SK-N-SH (cell line): ENCODE measurements at regions not wholly inside any gene's neighbourhood (a gene's known extent, or its start where the extent isn't known, plus 50 kb on each side); places are given as distances from the start of the nearest gene placed in this dataset.

Experiments
- CTCF ChIA-PET: fragments of 300-600, 350-600 bp; formaldehyde crosslinking; extraction: SDS; loops from one replicate; lab custom pipeline; 2021; lab: Yijun Ruan, JAX
- POLR2A ChIA-PET: fragments of 350-600 bp; sonication (Branson Sonifier 250); formaldehyde crosslinking; extraction: SDS; loops from one replicate; lab custom pipeline; 2020; ENCODE audit warnings: antibody characterized with exemption, inconsistent platforms; lab: Yijun Ruan, JAX
- DNase-seq: peaks from one replicate; pipeline ENCODE4 v3.0.0; 2012
- H2AFZ ChIP-seq: fragments of 200-600 bp; sonication (generic); 2 replicates; pipeline ENCODE4 v1.8.1; 2016; ENCODE audit warnings: antibody characterized with exemption, mild to moderate bottlenecking, low read depth
- H3F3A ChIP-seq: fragments of 200-600 bp; sonication (generic); replicated peaks from 2 replicates; pipeline ENCODE3; 2016; ENCODE audit warnings: antibody characterized with exemption, mild to moderate bottlenecking; ENCODE audit not compliant: insufficient read depth
- H3K27ac ChIP-seq, 2 experiments: fragments of 200-500 bp in 1 of 2; fragments of 200-600 bp in 1 of 2; sonication (Bioruptor generic) in 1 of 2; sonication (generic), shearing (Covaris generic) in 1 of 2; 2 replicates each; pipeline versions ENCODE4 v1.5.1 to v1.6.1; 2014 to 2016; ENCODE audit warnings: low read depth in 2 of 2, inconsistent platforms in 1 of 2, low read length in 1 of 2, mild to moderate bottlenecking in 1 of 2, mixed read lengths in 1 of 2
- H3K27me3 ChIP-seq: fragments of 200-600 bp; sonication (generic), shearing (Covaris generic); 2 replicates; pipeline ENCODE4 v1.6.1; 2016; ENCODE audit warnings: mixed run types; ENCODE audit not compliant: insufficient read depth
- H3K36me3 ChIP-seq, 2 experiments: fragments of 200-500 bp in 1 of 2; fragments of 200-600 bp in 1 of 2; sonication (Bioruptor generic) in 1 of 2; sonication (generic) in 1 of 2; replicated peaks in 1 of 2; 2 replicates each; pipeline versions ENCODE3 to v1.5.1; 2014 to 2016; ENCODE audit warnings: low read length in 1 of 2, mild to moderate bottlenecking in 1 of 2; ENCODE audit not compliant: insufficient read depth in 2 of 2, control insufficient read depth in 1 of 2
- H3K4me1 ChIP-seq, 2 experiments: fragments of 200-500 bp in 1 of 2; fragments of 200-600 bp in 1 of 2; sonication (Bioruptor generic) in 1 of 2; sonication (generic), shearing (Covaris generic) in 1 of 2; 2 replicates each; pipeline versions ENCODE4 v1.5.1 to v1.6.1; 2014 to 2016; ENCODE audit warnings: low read depth in 1 of 2, low read length in 1 of 2, mixed run types in 1 of 2; ENCODE audit not compliant: insufficient read depth in 2 of 2, control insufficient read depth in 1 of 2
- H3K4me2 ChIP-seq: fragments of 200-600 bp; sonication (generic), shearing (Covaris generic); 2 replicates; pipeline ENCODE4 v1.6.1; 2017; ENCODE audit warnings: mixed run types
- H3K4me3 ChIP-seq, 2 experiments: fragments of 200-500 bp in 1 of 2; fragments of 200-600 bp in 1 of 2; sonication (Bioruptor generic) in 1 of 2; sonication (generic), shearing (Covaris generic) in 1 of 2; 2 replicates each; pipeline versions ENCODE4 v1.5.1 to v1.8.1; 2014 to 2016; ENCODE audit warnings: low read depth in 2 of 2, inconsistent platforms in 1 of 2, low read length in 1 of 2, mild to moderate bottlenecking in 1 of 2, mixed read lengths in 1 of 2, moderate library complexity in 1 of 2
- H3K79me2 ChIP-seq: fragments of 200-600 bp; sonication (generic); 2 replicates; pipeline ENCODE4 v1.8.1; 2017; ENCODE audit warnings: mild to moderate bottlenecking; ENCODE audit not compliant: insufficient read depth
- H3K9ac ChIP-seq: fragments of 200-600 bp; sonication (generic); 2 replicates; pipeline ENCODE4 v1.6.1; 2017; ENCODE audit warnings: mixed run types
- H3K9me2 ChIP-seq: fragments of 200-600 bp; sonication (generic); 2 replicates; pipeline ENCODE4 v1.6.1; 2017; ENCODE audit warnings: mixed run types
- H3K9me3 ChIP-seq: fragments of 200-600 bp; sonication (generic); 2 replicates; pipeline ENCODE4 v1.6.1; 2017; ENCODE audit warnings: mixed run types, mild to moderate bottlenecking, moderate library complexity
- H4K20me1 ChIP-seq: fragments of 200-600 bp; sonication (generic); 2 replicates; pipeline ENCODE4 v1.6.1; 2017; ENCODE audit warnings: mild to moderate bottlenecking, mixed run types; ENCODE audit not compliant: insufficient read depth
- EZH2phosphoT487 ChIP-seq: fragments of 200-600 bp; sonication (generic); IDR thresholded peaks from 2 replicates; pipeline ENCODE4 v1.6.1; 2017; ENCODE audit warnings: low read depth, mixed run types, mild to moderate bottlenecking, antibody characterized with exemption, moderate library complexity, borderline replicate concordance
- JUND ChIP-seq: IDR thresholded peaks from 2 replicates; pipeline ENCODE4 v1.4.0; 2012
- MXI1 ChIP-seq: IDR thresholded peaks from 2 replicates; pipeline ENCODE4 v1.6.1; 2012; ENCODE audit warnings: mild to moderate bottlenecking, low read depth, low read length, improper control_type of control experiment
- NFIC ChIP-seq: IDR thresholded peaks from 2 replicates; pipeline ENCODE4 v1.4.0; 2012; ENCODE audit warnings: borderline replicate concordance
- RAD21 ChIP-seq: IDR thresholded peaks from 2 replicates; pipeline ENCODE4 v1.6.1; 2012; ENCODE audit warnings: mild to moderate bottlenecking, low read length
- RCOR1 ChIP-seq: fragments of 150-350 bp; IDR thresholded peaks from 2 replicates; pipeline ENCODE4 v1.6.1; 2017; ENCODE audit warnings: antibody characterized with exemption, low read length
- RXRA ChIP-seq: IDR thresholded peaks from 2 replicates; pipeline ENCODE4 v1.4.0; 2012; ENCODE audit warnings: low read depth, mild to moderate bottlenecking, borderline replicate concordance
- SIN3A ChIP-seq: IDR thresholded peaks from 2 replicates; pipeline ENCODE4 v1.6.1; 2012; ENCODE audit warnings: low read depth, mild to moderate bottlenecking, low read length, moderate library complexity, borderline replicate concordance
- WGBS: methylation state at CpG from one replicate; pipeline ENCODE4 v1.1.6; 2017; ENCODE audit warnings: low lambda C conversion rate; 5-methylcytosine and 5-hydroxymethylcytosine counted together
- TF ChIP-seq, protein P1 (sequence below): fragments of 200-600 bp; sonication (generic); IDR thresholded peaks from 2 replicates; pipeline ENCODE4 v1.6.1; 2017; ENCODE audit warnings: antibody characterized with exemption, mild to moderate bottlenecking, moderate library complexity
- TF ChIP-seq, protein P2 (sequence below): IDR thresholded peaks from 2 replicates; pipeline ENCODE4 v1.4.0; 2012; ENCODE audit warnings: low read depth
- TF ChIP-seq, protein P3 (sequence below): fragments of 150-350 bp; IDR thresholded peaks from 2 replicates; pipeline ENCODE4 v1.6.1; 2017; ENCODE audit warnings: antibody characterized with exemption, low read length, low read depth, borderline replicate concordance
- TF ChIP-seq, protein P4 (sequence below): IDR thresholded peaks from 2 replicates; pipeline ENCODE4 v1.4.0; 2012; ENCODE audit warnings: low read depth, borderline replicate concordance
- TF ChIP-seq, protein P5 (sequence below): IDR thresholded peaks from 2 replicates; pipeline ENCODE4 v1.4.0; 2012; ENCODE audit warnings: low read depth, borderline replicate concordance

DNA sequence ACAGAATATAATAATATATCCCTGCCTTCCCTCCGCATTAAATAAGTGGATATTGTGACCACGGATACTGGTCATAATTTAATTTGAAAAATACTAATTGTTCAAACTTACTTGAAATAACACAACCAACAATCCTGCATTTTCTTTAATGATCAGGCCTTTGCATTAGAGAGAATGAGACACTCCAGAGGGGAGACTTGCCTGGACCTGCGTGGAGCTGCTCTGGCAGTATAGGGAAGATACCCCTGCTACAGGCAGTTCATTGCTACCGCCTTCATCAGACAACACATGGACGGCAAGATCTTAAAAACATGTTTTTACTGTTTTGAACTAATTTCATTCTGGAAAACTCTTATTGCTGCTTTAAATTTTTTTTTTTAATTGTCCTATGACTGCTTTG, 211.0 kb upstream of the FAR2 start:
- ChIA-PET POLR2A (no interaction called here), CTCF (interaction anchor here (1.0 kb wide), 1 partner anchor 9 kb away, joined by 3 read pairs; no protein-coding TSS in a partner anchor)
- Histone ChIP-seq H3K9me2 (no peaks in the 10 kb centered on the region), H4K20me1 (no peaks in the 10 kb centered on the region), H3K79me2 (no peaks in the 10 kb centered on the region), H3K9me3 (no peaks in the 10 kb centered on the region), H3K4me1 (no peaks in the 10 kb centered on the region; a peak in 2 of 4 replicates), H3K36me3 (no peaks in the 10 kb centered on the region), H3K27me3 (no peaks in the 10 kb centered on the region), H3F3A (peaks cover 5% of the 10 kb centered on the region), H3K9ac (no peak overlapping the region), H3K27ac (no peak overlapping the region), H3K4me2 (no peak overlapping the region), H2AFZ (no peak overlapping the region), H3K4me3 (no peak overlapping the region)
- TF ChIP-seq RXRA: no peak
- TF ChIP-seq, protein P1, sequence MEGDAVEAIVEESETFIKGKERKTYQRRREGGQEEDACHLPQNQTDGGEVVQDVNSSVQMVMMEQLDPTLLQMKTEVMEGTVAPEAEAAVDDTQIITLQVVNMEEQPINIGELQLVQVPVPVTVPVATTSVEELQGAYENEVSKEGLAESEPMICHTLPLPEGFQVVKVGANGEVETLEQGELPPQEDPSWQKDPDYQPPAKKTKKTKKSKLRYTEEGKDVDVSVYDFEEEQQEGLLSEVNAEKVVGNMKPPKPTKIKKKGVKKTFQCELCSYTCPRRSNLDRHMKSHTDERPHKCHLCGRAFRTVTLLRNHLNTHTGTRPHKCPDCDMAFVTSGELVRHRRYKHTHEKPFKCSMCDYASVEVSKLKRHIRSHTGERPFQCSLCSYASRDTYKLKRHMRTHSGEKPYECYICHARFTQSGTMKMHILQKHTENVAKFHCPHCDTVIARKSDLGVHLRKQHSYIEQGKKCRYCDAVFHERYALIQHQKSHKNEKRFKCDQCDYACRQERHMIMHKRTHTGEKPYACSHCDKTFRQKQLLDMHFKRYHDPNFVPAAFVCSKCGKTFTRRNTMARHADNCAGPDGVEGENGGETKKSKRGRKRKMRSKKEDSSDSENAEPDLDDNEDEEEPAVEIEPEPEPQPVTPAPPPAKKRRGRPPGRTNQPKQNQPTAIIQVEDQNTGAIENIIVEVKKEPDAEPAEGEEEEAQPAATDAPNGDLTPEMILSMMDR: no peak
- TF ChIP-seq, protein P2, sequence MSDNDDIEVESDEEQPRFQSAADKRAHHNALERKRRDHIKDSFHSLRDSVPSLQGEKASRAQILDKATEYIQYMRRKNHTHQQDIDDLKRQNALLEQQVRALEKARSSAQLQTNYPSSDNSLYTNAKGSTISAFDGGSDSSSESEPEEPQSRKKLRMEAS: no peak
- TF ChIP-seq MXI1: no peak
- TF ChIP-seq, protein P3, sequence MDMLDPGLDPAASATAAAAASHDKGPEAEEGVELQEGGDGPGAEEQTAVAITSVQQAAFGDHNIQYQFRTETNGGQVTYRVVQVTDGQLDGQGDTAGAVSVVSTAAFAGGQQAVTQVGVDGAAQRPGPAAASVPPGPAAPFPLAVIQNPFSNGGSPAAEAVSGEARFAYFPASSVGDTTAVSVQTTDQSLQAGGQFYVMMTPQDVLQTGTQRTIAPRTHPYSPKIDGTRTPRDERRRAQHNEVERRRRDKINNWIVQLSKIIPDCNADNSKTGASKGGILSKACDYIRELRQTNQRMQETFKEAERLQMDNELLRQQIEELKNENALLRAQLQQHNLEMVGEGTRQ: no peak
- TF ChIP-seq JUND: no peak
- no peak for TF ChIP-seq SIN3A
- TF ChIP-seq, protein P4, sequence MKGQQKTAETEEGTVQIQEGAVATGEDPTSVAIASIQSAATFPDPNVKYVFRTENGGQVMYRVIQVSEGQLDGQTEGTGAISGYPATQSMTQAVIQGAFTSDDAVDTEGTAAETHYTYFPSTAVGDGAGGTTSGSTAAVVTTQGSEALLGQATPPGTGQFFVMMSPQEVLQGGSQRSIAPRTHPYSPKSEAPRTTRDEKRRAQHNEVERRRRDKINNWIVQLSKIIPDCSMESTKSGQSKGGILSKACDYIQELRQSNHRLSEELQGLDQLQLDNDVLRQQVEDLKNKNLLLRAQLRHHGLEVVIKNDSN: no peak
- no peak for TF ChIP-seq RCOR1
- TF ChIP-seq EZH2phosphoT487: no peak
- TF ChIP-seq, protein P5, sequence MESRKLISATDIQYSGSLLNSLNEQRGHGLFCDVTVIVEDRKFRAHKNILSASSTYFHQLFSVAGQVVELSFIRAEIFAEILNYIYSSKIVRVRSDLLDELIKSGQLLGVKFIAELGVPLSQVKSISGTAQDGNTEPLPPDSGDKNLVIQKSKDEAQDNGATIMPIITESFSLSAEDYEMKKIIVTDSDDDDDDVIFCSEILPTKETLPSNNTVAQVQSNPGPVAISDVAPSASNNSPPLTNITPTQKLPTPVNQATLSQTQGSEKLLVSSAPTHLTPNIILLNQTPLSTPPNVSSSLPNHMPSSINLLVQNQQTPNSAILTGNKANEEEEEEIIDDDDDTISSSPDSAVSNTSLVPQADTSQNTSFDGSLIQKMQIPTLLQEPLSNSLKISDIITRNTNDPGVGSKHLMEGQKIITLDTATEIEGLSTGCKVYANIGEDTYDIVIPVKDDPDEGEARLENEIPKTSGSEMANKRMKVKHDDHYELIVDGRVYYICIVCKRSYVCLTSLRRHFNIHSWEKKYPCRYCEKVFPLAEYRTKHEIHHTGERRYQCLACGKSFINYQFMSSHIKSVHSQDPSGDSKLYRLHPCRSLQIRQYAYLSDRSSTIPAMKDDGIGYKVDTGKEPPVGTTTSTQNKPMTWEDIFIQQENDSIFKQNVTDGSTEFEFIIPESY: no peak
- TF ChIP-seq NFIC: no peak
- no peak for TF ChIP-seq RAD21
- DNase-seq: no peak
- WGBS: 75% methylated on average over 5 of the region's 5 CpGs
